ENCODE measurements at regions not wholly inside any gene's neighbourhood (a gene's known extent, or its start where the extent isn't known, plus 50 kb on each side); places are given as distances from the start of the nearest gene placed in this dataset.

DNA sequence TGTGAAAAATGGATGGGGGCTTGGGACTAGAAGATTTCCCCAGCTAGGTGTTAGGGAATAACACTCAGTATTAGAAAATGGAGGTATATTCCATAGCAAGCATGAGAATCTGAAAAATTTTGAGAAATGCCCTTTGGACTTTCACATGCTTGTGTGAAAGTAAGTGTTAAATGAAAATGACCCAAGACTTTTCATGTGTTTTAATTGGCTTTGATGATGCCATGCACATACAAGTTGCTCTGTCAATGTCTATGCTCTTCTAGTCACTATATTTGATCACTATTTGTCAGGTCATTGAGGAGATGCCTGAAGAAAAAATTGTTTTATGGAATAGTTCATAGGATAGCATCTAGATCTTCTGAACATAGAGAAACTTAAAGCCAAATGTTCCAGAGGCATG, 147.6 kb downstream of the SH2D1A start:
- H3K36me3 ChIP-seq (replicated peaks in 1 of 2; ENCODE audit: control insufficient read depth in 1 of 2, insufficient read depth in 2 of 2, low read length in 2 of 2): no peaks in the 10 kb centered on the region
- H3K27ac Mint-ChIP-seq: no peak overlapping the region

GRCh38 chrX:124497386-124497785, 151.0 kb downstream of the SH2D1A start:
- WGBS (ENCODE audit: insufficient coverage): no CpG with 5 or more reads among the region's 4 CpGs

More for the DNA sequence above, 147.6 kb downstream of the SH2D1A start:
- no peak overlapping the region for H3K4me3 Mint-ChIP-seq
- no peaks in the 10 kb centered on the region for H3K4me1 Mint-ChIP-seq
- intact Hi-C loops (cut with micrococcal nuclease): no loop called here
- no peaks in the 10 kb centered on the region for H3K27me3 Mint-ChIP-seq (ENCODE audit: low read depth in 3 of 3)
- H3K36me3 Mint-ChIP-seq: no peaks in the 10 kb centered on the region
- Histone ChIP-seq H3K9ac (ENCODE audit: insufficient read depth, low read length, poor library complexity, severe bottlenecking) (no peak overlapping the region), H3K4me1 (ENCODE audit: control insufficient read depth in 1 of 2, insufficient read depth in 2 of 2, low read length in 2 of 2) (no peaks in the 10 kb centered on the region), H3K9me3 (replicated peaks in 1 of 2; ENCODE audit: control insufficient read depth in 1 of 2, insufficient read depth in 1 of 2, low read length in 2 of 2) (no peaks in the 10 kb centered on the region), H3K27ac (ENCODE audit: low read depth in 1 of 2, low read length in 2 of 2) (no peak overlapping the region), H4K20me1 (ENCODE audit: insufficient read depth, low read length) (no peaks in the 10 kb centered on the region), H3K4me2 (replicated peaks; ENCODE audit: extremely low read depth, low read length, poor library complexity, severe bottlenecking) (no peak overlapping the region), H2AFZ (ENCODE audit: insufficient read depth, low read depth, low read length, poor library complexity, severe bottlenecking) (no peak overlapping the region), H3K4me3 (replicated peaks in 1 of 3; ENCODE audit: low read depth in 2 of 3, low read length in 3 of 3) (no peak overlapping the region), H3K27me3 (ENCODE audit: control insufficient read depth in 2 of 2, insufficient read depth in 2 of 2, low read length in 2 of 2) (no peaks in the 10 kb centered on the region), H3K79me2 (ENCODE audit: insufficient read depth, low read length) (no peaks in the 10 kb centered on the region)
- no peak for DNase-seq
- H3K9me3 Mint-ChIP-seq: peaks cover 0 to 3% (median 0%) of the 10 kb centered on the region in 7 donors
- TF ChIP-seq, protein P1, sequence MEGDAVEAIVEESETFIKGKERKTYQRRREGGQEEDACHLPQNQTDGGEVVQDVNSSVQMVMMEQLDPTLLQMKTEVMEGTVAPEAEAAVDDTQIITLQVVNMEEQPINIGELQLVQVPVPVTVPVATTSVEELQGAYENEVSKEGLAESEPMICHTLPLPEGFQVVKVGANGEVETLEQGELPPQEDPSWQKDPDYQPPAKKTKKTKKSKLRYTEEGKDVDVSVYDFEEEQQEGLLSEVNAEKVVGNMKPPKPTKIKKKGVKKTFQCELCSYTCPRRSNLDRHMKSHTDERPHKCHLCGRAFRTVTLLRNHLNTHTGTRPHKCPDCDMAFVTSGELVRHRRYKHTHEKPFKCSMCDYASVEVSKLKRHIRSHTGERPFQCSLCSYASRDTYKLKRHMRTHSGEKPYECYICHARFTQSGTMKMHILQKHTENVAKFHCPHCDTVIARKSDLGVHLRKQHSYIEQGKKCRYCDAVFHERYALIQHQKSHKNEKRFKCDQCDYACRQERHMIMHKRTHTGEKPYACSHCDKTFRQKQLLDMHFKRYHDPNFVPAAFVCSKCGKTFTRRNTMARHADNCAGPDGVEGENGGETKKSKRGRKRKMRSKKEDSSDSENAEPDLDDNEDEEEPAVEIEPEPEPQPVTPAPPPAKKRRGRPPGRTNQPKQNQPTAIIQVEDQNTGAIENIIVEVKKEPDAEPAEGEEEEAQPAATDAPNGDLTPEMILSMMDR (IDR thresholded peaks at IDR 0.05): no peak

More at GRCh38 chrX:124497386-124497785, 151.0 kb downstream of the SH2D1A start:
- no peak for DNase-seq
- no peak overlapping the region for H3K4me3 Mint-ChIP-seq
- Histone ChIP-seq H3K9me3 (replicated peaks in 1 of 2; ENCODE audit: control insufficient read depth in 1 of 2, insufficient read depth in 1 of 2, low read length in 2 of 2) (no peaks in the 10 kb centered on the region), H3K27me3 (ENCODE audit: control insufficient read depth in 2 of 2, insufficient read depth in 2 of 2, low read length in 2 of 2) (no peaks in the 10 kb centered on the region), H3K4me2 (replicated peaks; ENCODE audit: extremely low read depth, low read length, poor library complexity, severe bottlenecking) (no peak overlapping the region), H3K36me3 (replicated peaks in 1 of 2; ENCODE audit: control insufficient read depth in 1 of 2, insufficient read depth in 2 of 2, low read length in 2 of 2) (no peaks in the 10 kb centered on the region), H4K20me1 (ENCODE audit: insufficient read depth, low read length) (no peaks in the 10 kb centered on the region), H3K27ac (ENCODE audit: low read depth in 1 of 2, low read length in 2 of 2) (no peak overlapping the region), H3K9ac (ENCODE audit: insufficient read depth, low read length, poor library complexity, severe bottlenecking) (no peak overlapping the region), H3K79me2 (ENCODE audit: insufficient read depth, low read length) (no peaks in the 10 kb centered on the region), H3K4me3 (replicated peaks in 1 of 3; ENCODE audit: low read depth in 2 of 3, low read length in 3 of 3) (no peak overlapping the region), H2AFZ (ENCODE audit: insufficient read depth, low read depth, low read length, poor library complexity, severe bottlenecking) (no peak overlapping the region), H3K4me1 (ENCODE audit: control insufficient read depth in 1 of 2, insufficient read depth in 2 of 2, low read length in 2 of 2) (no peaks in the 10 kb centered on the region)
- TF ChIP-seq, protein P1 (IDR thresholded peaks at IDR 0.05): no peak
- no peaks in the 10 kb centered on the region for H3K4me1 Mint-ChIP-seq
- H3K27ac Mint-ChIP-seq: no peak overlapping the region
- peaks cover 0 to 3% (median 0%) of the 10 kb centered on the region in 7 donors for H3K9me3 Mint-ChIP-seq
- H3K27me3 Mint-ChIP-seq (ENCODE audit: low read depth in 3 of 3): no peaks in the 10 kb centered on the region
- H3K36me3 Mint-ChIP-seq: no peaks in the 10 kb centered on the region
- intact Hi-C loops (cut with micrococcal nuclease): no loop called here

Data from CD14-positive monocyte (primary cell).